ENCODE measurements at regions not wholly inside any gene's neighbourhood (a gene's known extent, or its start where the extent isn't known, plus 50 kb on each side); places are given as distances from the start of the nearest gene placed in this dataset.

GRCh38 chr10:81042647-81043046 is 504.9 kb downstream of the SH2D4B start:
- DNase-seq = no peak
- intact Hi-C loops (cut with DNase I) = no loop called here
- no peak for ATAC-seq

DNA sequence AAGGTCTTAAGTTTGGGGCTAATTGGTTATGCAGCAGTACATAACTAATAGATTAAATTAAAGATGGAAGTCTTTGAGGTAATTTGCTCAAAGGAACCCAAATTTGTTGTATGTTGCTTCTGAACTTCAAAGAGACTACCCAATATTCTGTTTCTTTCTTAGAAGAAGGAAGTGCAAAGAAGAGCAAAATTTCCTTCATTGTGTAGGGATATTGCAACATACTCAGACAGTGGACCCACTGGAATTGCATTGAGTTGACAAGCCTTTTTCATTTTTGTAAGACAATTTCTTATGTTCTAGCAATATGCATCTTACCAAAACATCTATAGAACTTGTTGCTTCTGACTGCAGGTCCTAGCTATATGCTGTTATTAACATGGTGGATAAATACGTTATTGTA is 527.8 kb downstream of the SH2D4B start:
- intact Hi-C loops (cut with DNase I) = no loop called here
- ATAC-seq (no peak), DNase-seq (no peak)

- ATAC-seq = no peak
- no peak for DNase-seq
- intact Hi-C loops (cut with DNase I) = no loop called here
Measured at GRCh38 chr10:81068460-81068859, 530.8 kb downstream of the SH2D4B start.

DNA sequence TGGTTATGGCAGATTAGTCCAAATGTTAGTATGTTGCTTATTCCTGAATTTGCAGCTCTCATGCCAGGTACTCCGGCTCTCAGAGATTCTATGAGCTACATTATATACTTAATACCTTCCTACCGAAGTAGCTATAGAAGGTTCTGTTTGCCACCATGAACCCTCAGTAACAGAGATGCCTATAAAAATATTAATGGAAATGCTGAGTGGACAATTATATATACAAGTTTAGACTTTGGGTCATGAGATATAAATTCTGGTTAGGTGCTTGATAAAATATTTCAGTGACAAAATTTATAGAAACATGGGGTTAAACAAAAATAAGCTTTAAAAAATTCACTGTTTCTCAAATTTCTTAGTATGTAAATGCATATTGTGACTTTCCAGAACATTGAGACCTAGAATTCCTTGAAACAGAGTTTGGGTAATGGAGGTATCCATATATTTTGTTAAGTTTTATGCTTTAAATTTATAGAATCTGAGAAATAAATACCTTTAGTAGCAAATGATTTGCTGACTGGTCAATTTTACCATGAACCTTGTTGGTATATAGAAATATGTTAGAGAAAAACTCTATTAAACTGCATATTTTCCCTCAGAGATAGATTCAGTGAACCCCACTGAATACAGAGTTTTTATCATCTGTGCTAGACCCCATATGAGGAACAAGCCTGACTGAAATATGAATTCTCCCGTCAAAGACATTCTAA is 533.5 kb downstream of the SH2D4B start:
- DNase-seq = no peak
- intact Hi-C loops (cut with DNase I) = no loop called here
- ATAC-seq = no peak

DNA sequence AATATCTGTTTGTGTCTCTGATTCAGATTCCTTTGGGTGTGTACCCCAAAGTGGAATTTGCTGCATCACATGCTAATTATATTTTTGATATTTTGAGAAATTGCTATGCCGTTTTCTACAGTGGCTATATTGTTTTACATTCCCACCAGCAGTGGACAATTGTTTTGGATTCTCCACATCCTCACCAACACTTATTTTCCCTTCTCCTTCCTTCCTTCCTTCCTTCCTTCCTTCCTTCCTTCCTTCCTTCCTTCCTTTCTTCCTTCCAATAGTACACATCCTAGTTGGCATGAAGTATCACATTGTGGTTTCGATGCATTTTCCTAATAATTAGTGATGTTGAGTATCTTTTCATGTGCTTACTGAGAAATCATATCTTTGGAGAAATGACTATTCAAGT is 535.5 kb downstream of the SH2D4B start:
- ATAC-seq = no peak

GRCh38 chr10:81081887-81082620 is 544.4 kb downstream of the SH2D4B start:
- DNase-seq = no peak
- intact Hi-C loops (cut with DNase I) = no loop called here
- no peak for ATAC-seq

More for the DNA sequence above, 535.5 kb downstream of the SH2D4B start:
- intact Hi-C loops (cut with DNase I) = no loop called here
- DNase-seq = no peak

DNA sequence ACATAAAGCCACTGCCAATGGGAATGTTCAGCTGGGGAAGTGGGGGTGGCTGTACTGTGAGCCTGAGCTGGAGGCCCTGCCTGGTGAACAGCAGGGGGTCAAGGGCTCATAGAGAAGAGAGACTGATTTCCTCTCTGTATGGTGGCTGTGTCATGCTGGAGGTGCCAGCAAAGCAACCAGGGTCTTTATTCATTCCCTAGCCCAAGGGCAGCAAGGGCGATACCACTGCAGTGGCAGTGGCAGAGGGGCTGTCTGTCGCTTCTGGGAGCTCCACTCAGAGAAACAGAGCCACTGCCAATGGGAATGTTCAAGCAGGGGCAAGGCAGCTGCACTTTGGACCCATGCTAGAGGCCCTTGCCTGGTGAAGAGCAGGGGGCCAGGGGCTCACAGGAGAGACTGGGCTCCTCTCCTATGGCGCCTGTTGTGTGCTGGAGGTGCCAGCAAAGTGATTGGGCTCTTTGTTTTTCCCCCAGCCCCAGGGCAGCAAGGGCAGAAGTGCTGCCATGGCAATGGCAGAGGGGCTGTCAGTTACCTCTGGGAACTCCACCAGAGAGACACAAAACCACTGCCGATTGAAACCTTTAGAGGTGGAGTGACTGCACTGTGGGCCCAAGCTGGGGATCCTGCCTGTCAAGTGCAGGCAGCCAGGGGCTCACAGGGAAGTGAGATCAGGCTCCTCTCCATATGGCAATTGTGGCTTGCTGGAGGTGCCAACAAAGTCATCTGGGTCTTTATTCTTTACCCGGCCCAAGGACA is 545.1 kb downstream of the SH2D4B start:
- DNase-seq = no peak
- intact Hi-C loops (cut with DNase I) = no loop called here
- ATAC-seq = no peak

DNA sequence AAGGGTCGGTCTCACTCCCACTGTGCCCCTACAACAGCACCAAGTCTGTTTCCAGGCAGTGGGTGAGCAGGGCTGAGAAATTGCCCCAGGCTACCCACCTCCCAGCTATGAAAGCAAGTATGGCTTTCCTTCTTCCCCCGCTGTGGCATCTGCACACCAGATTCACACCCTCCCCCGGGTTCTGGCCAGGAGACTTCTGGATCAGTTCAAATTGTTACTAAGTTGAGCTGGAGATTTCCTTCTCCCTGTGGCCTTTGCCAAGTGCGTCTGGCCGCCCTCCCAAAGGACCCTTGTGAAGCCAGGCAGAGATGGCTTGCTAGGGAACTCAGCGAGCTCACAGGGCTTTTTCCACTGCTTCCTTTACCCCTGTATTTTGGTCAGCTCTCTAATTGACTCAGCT is 555.4 kb downstream of the SH2D4B start:
- DNase-seq (no peak), ATAC-seq (no peak)
- intact Hi-C loops (cut with DNase I) = no loop called here

DNA sequence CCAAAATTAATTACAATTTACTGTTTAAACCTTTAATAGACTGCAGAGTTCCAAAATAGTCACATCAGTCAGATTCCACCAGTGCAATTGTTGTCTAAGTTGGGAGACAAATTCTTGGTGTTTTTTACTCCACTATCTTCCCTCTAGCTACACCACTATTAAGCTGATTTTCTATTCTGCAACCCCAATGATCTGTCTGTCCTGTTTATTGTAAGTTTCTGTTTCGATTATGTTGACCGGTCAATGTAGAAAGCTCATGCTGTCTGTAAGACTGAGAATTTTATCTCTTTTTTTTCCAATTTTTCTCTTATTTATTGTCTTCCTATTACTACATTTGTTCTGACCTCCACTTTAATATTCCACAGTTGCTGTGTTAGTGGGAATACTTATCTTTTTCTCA is 557.5 kb downstream of the SH2D4B start:
- ATAC-seq = no peak
- no peak for DNase-seq
- intact Hi-C loops (cut with DNase I) = no loop called here

GRCh38 chr10:81096558-81096957 is 558.9 kb downstream of the SH2D4B start:
- ATAC-seq (no peak), DNase-seq (no peak)
- intact Hi-C loops (cut with DNase I) = no loop called here

GRCh38 chr10:81101062-81101461 is 563.4 kb downstream of the SH2D4B start:
- intact Hi-C loops (cut with DNase I) = no loop called here
- no peak for ATAC-seq
- no peak for DNase-seq

DNA sequence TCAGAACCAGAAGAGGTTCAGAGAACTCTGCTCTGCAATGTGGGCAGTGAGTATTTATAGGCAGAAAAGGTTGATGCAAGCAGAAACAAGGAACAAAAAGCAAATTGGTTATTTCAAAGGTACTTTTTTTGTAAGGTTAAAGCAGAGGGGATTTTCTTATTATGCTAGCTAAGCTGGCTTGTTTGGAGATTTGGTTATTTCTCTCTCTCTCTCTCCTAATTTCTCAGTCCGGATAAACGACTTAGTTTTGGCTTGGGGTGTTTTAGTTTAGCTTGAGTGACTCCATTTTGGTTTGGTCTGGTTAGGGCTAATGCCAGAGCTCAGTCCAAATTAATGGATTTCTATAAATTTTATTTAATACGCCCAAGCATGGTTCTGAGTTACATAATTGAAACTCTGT is 566.8 kb downstream of the SH2D4B start:
- ATAC-seq (no peak), DNase-seq (no peak)
- intact Hi-C loops (cut with DNase I) = no loop called here

GRCh38 chr10:81108516-81109199 is 571.0 kb downstream of the SH2D4B start:
- ATAC-seq (no peak), DNase-seq (no peak)
- intact Hi-C loops (cut with DNase I) = no loop called here

GRCh38 chr10:81109200-81109752 is 571.6 kb downstream of the SH2D4B start:
- intact Hi-C loops (cut with DNase I) = no loop called here
- ATAC-seq = no peak
- DNase-seq = no peak

- intact Hi-C loops (cut with DNase I) = no loop called here
- no peak for DNase-seq
- ATAC-seq = no peak
Measured at GRCh38 chr10:81116201-81116600, 578.5 kb downstream of the SH2D4B start.

GRCh38 chr10:81116990-81117389 is 579.3 kb downstream of the SH2D4B start:
- ATAC-seq (no peak), DNase-seq (no peak)
- intact Hi-C loops (cut with DNase I) = no loop called here

GRCh38 chr10:81127931-81128330 is 590.2 kb downstream of the SH2D4B start:
- intact Hi-C loops (cut with DNase I) = no loop called here
- DNase-seq = no peak
- ATAC-seq = no peak

- ATAC-seq (no peak), DNase-seq (no peak)
- intact Hi-C loops (cut with DNase I) = no loop called here
Measured at GRCh38 chr10:81130014-81130413, 592.3 kb downstream of the SH2D4B start.

- ATAC-seq = no peak
- no peak for DNase-seq
- intact Hi-C loops (cut with DNase I) = no loop called here
Measured at GRCh38 chr10:81135851-81136250, 598.1 kb downstream of the SH2D4B start.

DNA sequence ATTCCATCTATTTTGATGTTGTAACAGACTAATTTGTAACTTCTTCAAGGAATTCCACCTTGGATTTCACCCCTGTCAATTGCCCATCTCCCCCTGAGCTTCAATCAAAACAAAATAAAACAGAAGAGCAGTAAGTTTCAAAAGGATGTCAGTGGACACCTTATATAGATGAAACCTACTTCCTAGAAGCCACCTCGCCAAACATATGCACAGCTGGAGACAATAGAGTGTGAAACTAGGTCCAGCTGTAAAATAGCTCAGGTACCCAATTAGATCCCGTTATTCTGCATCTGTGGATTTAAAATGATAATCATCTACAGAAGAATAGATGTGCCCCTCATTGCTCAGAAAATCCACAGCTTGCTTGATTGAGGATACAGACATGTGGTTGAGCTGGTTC is 598.6 kb downstream of the SH2D4B start:
- no peak for ATAC-seq
- no peak for DNase-seq
- intact Hi-C loops (cut with DNase I) = no loop called here

All from left cardiac atrium (tissue), 4 donors.